CD1c-positive myeloid dendritic cell (primary cell): ENCODE measurements at regions not wholly inside any gene's neighbourhood (a gene's known extent, or its start where the extent isn't known, plus 50 kb on each side); places are given as distances from the start of the nearest gene placed in this dataset.
A peak's percentile ranks its signal among the peaks of the same experiment; 100 is the strongest.

ENCODE experiments used
- DNase-seq: peaks from one replicate; pipeline ENCODE4 v3.0.0-alpha.2; 2016; ENCODE audit errors: extremely low spot score

DNA sequence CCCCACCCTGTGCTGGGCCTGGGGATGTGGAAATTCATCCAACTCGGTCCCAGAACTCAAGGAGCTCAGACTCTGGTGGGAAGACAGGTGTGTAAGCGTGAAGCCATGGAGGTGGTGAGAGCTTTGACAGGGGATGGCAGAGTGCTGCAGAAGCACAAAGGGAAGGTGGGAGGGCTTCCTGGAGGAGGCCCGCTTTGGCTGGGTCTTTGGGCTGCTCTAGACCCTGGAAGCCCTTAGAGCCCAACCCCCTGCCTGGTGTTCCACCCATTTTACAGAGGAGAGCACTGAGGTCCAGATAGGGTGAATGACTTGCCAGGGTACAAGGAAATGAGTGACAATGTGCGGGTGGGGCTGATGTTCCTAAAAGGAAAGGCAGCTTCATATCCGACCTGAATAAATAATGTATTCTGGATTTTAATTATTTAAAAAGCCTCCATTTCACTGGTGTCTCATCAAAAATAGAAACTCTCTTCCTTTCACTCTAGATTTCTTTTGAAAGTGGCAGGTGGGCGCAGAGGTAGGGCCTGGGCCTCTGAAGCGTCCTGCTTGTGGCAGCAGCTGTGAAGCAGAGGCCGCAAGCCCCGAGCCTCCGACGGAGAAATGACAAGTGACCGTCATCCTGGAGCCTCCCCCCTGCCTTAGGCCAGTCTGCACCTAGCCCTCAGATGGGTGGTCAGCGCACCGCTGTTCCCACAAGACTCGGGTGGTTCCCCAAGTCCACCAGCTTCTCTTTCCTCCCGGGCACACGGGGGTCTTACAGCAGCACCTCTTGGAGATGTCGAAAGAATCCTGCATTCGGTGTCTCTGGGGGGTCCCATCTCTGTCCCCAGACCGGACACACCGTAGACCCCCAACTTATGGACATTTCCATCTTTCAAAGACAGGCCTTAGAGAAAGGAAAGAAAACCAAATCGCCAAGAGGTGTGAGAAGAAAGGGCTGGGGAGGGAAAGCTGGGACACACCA, 71.0 kb upstream of the TAF1B start:
- DNase-seq: no peak

- no peak for DNase-seq
These were observed 70.0 kb upstream of the TAF1B start for GRCh38 chr2:9772999-9773902.

DNA sequence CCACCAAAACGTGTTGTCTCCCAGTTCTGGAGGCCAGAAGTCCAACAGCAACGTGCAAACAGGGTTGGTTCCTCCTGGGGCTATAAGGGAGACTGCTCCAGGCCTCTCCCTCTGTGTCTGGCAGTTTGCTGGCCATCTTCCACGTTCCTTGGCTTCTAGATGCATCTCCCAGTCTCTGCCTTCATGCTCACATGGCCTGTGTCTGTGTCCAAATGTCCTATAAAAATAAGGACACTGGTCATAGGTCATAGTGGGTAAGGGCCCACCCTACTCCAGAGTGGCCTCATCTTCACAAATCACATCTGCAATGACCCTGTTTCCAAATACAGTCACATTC, 69.4 kb upstream of the TAF1B start:
- DNase-seq: no peak

DNA sequence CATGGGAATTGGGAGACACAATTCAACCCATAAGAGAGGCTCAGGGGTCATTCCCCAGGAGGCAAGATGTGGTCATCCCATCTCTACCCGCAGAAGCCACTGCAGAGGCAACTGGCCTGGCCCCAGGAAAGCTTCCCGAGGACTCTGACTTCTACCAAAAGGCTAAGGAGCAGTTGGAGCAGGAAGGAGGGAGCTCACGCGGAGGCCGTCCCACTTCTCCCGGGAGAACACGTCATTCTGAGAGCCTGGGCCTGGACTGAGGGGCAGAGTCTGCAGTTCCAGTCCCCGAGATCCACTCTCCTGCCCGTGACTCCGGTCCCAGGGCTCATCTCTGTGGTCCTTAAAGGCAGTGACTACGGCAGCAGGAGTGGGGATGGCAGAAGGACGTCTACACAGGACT, 69.0 kb upstream of the TAF1B start:
- no peak for DNase-seq

GRCh38 chr2:9775351-9775750, 67.9 kb upstream of the TAF1B start:
- DNase-seq: no peak

- DNase-seq: no peak
These were observed 67.1 kb upstream of the TAF1B start for GRCh38 chr2:9775999-9776712.

DNA sequence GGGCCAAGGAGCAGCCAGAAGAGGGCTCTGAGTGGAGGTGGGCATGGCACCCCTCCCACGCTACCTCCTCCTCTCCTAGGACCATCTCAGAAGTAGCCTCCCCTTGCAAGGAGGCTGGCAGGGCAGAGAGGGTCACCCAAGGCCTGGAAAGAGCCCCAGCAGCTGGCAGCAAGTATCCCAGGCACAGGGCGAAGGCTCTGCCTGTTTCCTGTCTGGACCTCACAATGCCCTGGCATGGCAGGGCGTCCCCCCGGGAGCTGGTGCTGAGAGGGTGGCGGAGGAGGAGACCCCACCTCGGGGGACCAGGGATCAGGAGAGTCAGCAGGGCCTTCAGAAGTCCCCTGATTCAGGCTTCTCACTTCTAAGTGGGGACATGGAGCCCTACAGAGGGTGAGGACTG, 66.2 kb upstream of the TAF1B start:
- DNase-seq: no peak

DNA sequence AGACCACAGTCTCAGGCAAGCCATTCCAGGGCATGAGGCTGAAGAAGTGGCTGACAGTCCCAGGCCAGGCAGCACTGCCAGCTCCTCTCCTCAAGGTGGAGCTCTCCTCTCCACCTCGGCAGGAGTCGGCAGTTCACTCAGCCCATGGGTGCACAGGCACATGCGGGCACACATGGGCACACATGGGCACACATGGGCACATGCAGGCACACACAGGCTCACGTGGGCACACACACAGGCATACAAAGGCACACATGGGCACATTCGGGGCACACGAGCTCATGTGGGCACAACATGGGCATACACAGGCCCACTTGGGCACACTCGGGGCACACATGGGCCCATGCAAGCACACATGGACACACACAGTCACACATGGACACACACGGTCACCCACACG, 65.3 kb upstream of the TAF1B start:
- DNase-seq: no peak

- DNase-seq: peak; percentile 69
These were observed 64.6 kb upstream of the TAF1B start for GRCh38 chr2:9778471-9779316.

DNA sequence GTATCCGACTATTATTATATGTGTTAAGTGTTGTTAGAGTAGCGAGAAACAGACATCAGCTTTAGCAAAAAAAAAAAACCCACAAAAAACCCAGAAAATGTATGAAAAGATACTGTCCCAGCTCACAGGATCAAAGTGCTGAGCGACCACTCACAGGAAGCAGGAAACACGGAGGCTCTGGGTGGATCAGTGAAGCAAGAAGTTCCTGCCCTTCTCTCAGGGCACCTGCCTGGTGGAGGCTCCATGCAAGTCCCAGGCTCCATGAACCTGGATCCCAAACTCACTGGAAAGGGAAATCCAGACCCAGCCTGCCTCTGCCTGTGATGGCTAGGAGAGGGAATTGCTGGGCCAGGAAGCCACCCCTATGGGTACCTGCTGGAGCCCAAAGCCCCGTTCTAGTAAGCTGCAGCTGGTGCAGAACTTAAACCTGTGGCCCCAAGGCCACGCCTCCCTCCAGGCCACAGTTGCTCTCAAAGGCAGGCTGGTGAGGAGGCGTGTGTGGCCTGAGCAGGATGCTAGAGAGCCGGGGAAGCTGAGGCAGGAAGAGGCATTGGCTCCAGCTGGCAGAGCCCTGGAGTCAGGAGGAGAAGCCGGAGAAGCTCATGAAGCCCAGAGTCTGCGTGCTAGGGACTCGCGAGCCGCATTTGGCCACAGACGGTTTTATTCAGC, 63.5 kb upstream of the TAF1B start:
- no peak for DNase-seq

GRCh38 chr2:9780368-9781130, 62.7 kb upstream of the TAF1B start:
- DNase-seq: peak; percentile 36

- DNase-seq: no peak
These were observed 62.0 kb upstream of the TAF1B start for GRCh38 chr2:9781252-9781651.

DNA sequence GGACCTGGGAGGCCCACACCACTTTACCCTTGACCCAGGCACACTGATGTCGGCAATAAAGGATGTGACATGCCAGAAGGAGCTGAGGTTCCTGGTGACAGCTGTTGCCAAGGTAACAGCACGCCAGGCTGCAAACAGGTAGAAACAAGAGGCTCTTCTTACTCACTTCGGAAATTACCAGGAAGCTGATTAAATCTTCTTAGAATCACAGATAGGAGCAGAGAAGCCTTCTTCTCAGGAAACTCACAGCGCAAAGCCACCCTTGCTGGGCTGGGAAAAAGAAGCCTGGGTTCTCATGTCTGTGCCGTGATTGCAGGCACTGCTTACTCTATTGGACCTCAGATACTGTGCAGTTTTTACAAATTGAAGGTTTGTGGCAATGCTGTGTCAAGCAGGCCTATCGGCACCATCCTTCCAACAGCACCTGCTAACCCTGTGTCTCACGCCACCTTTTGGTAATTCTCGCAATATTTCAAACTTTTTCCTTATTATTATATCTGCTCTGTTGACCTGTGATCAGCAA, 61.0 kb upstream of the TAF1B start:
- DNase-seq: peak; percentile 61

- DNase-seq: no peak
These were observed 53.9 kb upstream of the TAF1B start for GRCh38 chr2:9789371-9789770.

DNA sequence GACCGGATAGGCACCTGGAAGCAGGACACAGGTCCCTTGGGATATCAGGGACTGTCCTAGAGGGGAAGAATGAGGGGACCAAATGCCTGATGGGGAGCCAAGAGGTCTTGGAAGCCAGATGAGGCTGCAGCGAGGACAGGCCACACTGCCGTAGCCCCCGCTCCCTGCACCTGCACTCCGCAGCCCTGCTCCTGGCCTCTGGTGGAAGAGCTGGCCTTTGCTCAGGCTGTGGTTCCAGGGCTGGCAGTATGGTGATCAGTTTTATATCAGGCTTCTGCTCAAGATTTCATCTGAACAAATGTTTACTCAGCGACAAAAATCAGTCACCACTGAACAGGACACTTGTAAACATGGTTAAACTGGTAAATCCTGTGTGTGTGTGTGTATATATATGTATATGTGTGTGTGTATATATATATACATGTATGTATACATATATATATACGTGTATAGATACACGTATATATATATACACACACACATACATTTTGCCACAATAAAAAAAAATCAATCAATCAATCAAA, 52.5 kb upstream of the TAF1B start:
- DNase-seq: no peak

GRCh38 chr2:9791711-9792110, 51.6 kb upstream of the TAF1B start:
- DNase-seq: no peak

- no peak for DNase-seq
These were observed 49.9 kb upstream of the TAF1B start for GRCh38 chr2:9793156-9793917.
